Liver (tissue), 7 donors: ENCODE measurements at regions not wholly inside any gene's neighbourhood (a gene's known extent, or its start where the extent isn't known, plus 50 kb on each side); places are given as distances from the start of the nearest gene placed in this dataset.

Source experiments
- DNase-seq: peaks from one replicate; pipeline ENCODE4 v3.0.0-alpha.2; 2017; ENCODE audit warnings: low spot score
- H3K27ac ChIP-seq, 2 donors: one replicate each; pipeline ENCODE4 v1.7.0; 2013; ENCODE audit warnings: inconsistent platforms in 2 of 2, low read length in 2 of 2, control low read depth in 1 of 2, low read depth in 1 of 2, mild to moderate bottlenecking in 1 of 2
- H3K27me3 ChIP-seq, 4 donors: one replicate each; pipeline versions ENCODE4 v1.6.1 to v1.7.0; 2013; ENCODE audit warnings: low read length in 3 of 4, inconsistent platforms in 1 of 4, mild to moderate bottlenecking in 1 of 4, moderate library complexity in 1 of 4; ENCODE audit not compliant: control insufficient read depth in 4 of 4, insufficient read depth in 4 of 4
- H3K36me3 ChIP-seq, 4 donors: one replicate each; pipeline versions ENCODE4 v1.6.1 to v1.7.0; 2013; ENCODE audit warnings: low read length in 3 of 4, mild to moderate bottlenecking in 3 of 4, low read depth in 1 of 4, moderate library complexity in 1 of 4; ENCODE audit not compliant: control insufficient read depth in 4 of 4, insufficient read depth in 3 of 4
- H3K4me1 ChIP-seq, 4 donors: one replicate each; pipeline versions ENCODE4 v1.6.1 to v1.7.0; 2013; ENCODE audit warnings: low read length in 3 of 4, mild to moderate bottlenecking in 3 of 4, moderate library complexity in 1 of 4; ENCODE audit not compliant: control insufficient read depth in 4 of 4, insufficient read depth in 4 of 4
- H3K4me3 ChIP-seq, 3 donors: one replicate each; pipeline versions ENCODE4 v1.6.1 to v1.7.0; 2013; ENCODE audit warnings: low read length in 3 of 3, control low read depth in 1 of 3, low read depth in 1 of 3, mild to moderate bottlenecking in 1 of 3
- H3K9ac ChIP-seq, 2 donors: one replicate each; pipeline ENCODE4 v1.7.0; 2013; ENCODE audit warnings: low read length in 2 of 2, mild to moderate bottlenecking in 2 of 2, moderate library complexity in 2 of 2, control low read depth in 1 of 2, low read depth in 1 of 2
- H3K9me3 ChIP-seq, 4 donors: one replicate each; pipeline versions ENCODE4 v1.6.1 to v1.7.0; 2013; ENCODE audit warnings: low read length in 3 of 4; ENCODE audit not compliant: control insufficient read depth in 4 of 4
- ATF3 ChIP-seq: IDR thresholded peaks from 2 replicates; pipeline ENCODE4 v1.6.1; 2016; ENCODE audit warnings: antibody characterized with exemption
- EGR1 ChIP-seq, 2 donors: IDR thresholded peaks; 2 replicates each; pipeline ENCODE4 v1.6.1; 2016 to 2018; ENCODE audit warnings: antibody characterized with exemption in 2 of 2, low read depth in 2 of 2
- GABPA ChIP-seq, 2 donors: IDR thresholded peaks in 1 of 2; conservative IDR thresholded peaks in 1 of 2; 2 replicates each; pipeline ENCODE4 v1.6.1; 2016; ENCODE audit warnings: antibody characterized with exemption in 2 of 2, mild to moderate bottlenecking in 1 of 2, moderate library complexity in 1 of 2
- HNF4A ChIP-seq, 2 donors: conservative IDR thresholded peaks; 2 replicates each; pipeline ENCODE4 v1.6.1; 2016; ENCODE audit warnings: antibody characterized with exemption in 2 of 2, mild to moderate bottlenecking in 2 of 2
- HNF4G ChIP-seq: IDR thresholded peaks from 2 replicates; pipeline ENCODE4 v1.6.1; 2016; ENCODE audit warnings: antibody characterized with exemption
- JUND ChIP-seq, 2 donors: IDR thresholded peaks; 2 replicates each; pipeline ENCODE4 v1.6.1; 2016; ENCODE audit warnings: antibody characterized with exemption in 2 of 2
- NR2F2 ChIP-seq: IDR thresholded peaks from 2 replicates; pipeline ENCODE4 v1.6.1; 2016; ENCODE audit warnings: antibody characterized with exemption
- RAD21 ChIP-seq, 2 donors: IDR thresholded peaks; 2 replicates each; pipeline ENCODE4 v1.6.1; 2016; ENCODE audit warnings: antibody characterized with exemption in 2 of 2, mild to moderate bottlenecking in 2 of 2
- RXRA ChIP-seq, 2 donors: IDR thresholded peaks; 2 replicates each; pipeline ENCODE4 v1.6.1; 2017 to 2018; ENCODE audit warnings: antibody characterized with exemption in 2 of 2, mild to moderate bottlenecking in 1 of 2
- SP1 ChIP-seq: IDR thresholded peaks from 2 replicates; pipeline ENCODE4 v1.6.1; 2018; ENCODE audit warnings: antibody characterized with exemption, mild to moderate bottlenecking
- TAF1 ChIP-seq: conservative IDR thresholded peaks from 2 replicates; pipeline ENCODE4 v1.6.1; 2016; ENCODE audit warnings: antibody characterized with exemption, mild to moderate bottlenecking
- YY1 ChIP-seq: IDR thresholded peaks from 2 replicates; pipeline ENCODE4 v1.6.1; 2016; ENCODE audit warnings: antibody characterized with exemption, mild to moderate bottlenecking
- ZBTB33 ChIP-seq: IDR thresholded peaks from 2 replicates; pipeline ENCODE4 v1.6.1; 2016; ENCODE audit warnings: antibody characterized with exemption
- WGBS: extraction: QIAGEN DNeasy Blood & Tissue Kit; methylation state at CpG from one replicate; pipeline ENCODE4 v1.1.7; 2013; 5-methylcytosine and 5-hydroxymethylcytosine counted together
- TF ChIP-seq, protein P1 (sequence below): IDR thresholded peaks from 2 replicates; pipeline ENCODE4 v1.6.1; 2016; ENCODE audit warnings: antibody characterized with exemption, mild to moderate bottlenecking
- TF ChIP-seq, protein P2 (sequence below): IDR thresholded peaks from 2 replicates; pipeline ENCODE4 v1.6.1; 2016; ENCODE audit warnings: antibody characterized with exemption
- donor health status: healthy.
- donor health status: healthy.
- donor health status: healthy.
- donor health status: healthy.

- no peak for TF ChIP-seq ATF3
- TF ChIP-seq, protein P1, sequence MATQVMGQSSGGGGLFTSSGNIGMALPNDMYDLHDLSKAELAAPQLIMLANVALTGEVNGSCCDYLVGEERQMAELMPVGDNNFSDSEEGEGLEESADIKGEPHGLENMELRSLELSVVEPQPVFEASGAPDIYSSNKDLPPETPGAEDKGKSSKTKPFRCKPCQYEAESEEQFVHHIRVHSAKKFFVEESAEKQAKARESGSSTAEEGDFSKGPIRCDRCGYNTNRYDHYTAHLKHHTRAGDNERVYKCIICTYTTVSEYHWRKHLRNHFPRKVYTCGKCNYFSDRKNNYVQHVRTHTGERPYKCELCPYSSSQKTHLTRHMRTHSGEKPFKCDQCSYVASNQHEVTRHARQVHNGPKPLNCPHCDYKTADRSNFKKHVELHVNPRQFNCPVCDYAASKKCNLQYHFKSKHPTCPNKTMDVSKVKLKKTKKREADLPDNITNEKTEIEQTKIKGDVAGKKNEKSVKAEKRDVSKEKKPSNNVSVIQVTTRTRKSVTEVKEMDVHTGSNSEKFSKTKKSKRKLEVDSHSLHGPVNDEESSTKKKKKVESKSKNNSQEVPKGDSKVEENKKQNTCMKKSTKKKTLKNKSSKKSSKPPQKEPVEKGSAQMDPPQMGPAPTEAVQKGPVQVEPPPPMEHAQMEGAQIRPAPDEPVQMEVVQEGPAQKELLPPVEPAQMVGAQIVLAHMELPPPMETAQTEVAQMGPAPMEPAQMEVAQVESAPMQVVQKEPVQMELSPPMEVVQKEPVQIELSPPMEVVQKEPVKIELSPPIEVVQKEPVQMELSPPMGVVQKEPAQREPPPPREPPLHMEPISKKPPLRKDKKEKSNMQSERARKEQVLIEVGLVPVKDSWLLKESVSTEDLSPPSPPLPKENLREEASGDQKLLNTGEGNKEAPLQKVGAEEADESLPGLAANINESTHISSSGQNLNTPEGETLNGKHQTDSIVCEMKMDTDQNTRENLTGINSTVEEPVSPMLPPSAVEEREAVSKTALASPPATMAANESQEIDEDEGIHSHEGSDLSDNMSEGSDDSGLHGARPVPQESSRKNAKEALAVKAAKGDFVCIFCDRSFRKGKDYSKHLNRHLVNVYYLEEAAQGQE, result no peak
- no peak for TF ChIP-seq NR2F2
- TF ChIP-seq YY1, result no peak
- Histone ChIP-seq H3K4me1 (no peaks in the 10 kb centered on the region), H3K27ac (no peak overlapping the region), H3K4me3 (no peak overlapping the region), H3K36me3 (no peaks in the 10 kb centered on the region), H3K27me3 (no peaks in the 10 kb centered on the region), H3K9ac (no peak overlapping the region), H3K9me3 (no peaks in the 10 kb centered on the region)
- 91% methylated on average over 15 of the region's 15 CpGs for WGBS
- DNase-seq, result no peak
Measured at GRCh38 chr6:167552258-167552630, 227.4 kb downstream of the TTLL2 start.

DNA sequence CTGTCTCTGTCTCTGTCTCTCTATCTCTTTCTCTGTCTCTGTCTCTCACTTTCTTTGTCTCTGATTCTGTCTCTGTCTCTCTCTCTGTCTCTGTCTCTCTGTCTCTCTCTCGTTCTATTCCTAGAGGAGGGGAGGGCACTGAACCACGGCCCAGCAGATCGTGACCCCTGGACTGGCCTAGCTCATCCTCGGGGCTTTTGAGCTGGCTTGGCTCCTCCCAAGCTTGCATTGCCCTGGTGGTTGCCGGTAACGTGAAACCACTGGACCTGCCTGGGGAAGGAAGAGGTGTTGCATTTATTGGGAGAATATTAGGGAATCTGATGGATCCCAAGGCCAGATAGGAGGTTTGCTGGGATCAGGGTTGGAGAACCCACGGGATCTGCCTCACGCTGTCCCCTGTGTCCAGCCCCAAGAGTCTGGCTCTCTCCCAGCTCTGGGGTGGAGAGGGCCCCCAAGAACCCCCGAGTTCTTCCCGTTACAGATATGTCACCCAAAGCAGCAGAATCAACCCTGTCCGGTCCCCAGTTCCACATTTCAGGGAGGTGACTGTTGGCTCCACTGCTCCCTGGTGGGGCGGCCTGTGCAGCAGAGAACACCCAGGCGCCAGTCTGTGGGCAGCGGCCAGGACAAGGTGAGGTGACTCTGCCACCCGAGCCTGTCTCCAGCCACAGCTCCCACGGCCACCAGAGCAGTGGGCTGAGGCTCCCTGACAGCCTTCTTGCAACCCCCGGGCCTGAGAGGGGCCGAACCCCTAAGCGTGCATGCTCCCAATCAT, 228.3 kb downstream of the TTLL2 start:
- no peaks in the 10 kb centered on the region for H3K9me3 ChIP-seq
- H3K9ac ChIP-seq, result no peak overlapping the region
- H3K4me1 ChIP-seq, result no peaks in the 10 kb centered on the region
- H3K27ac ChIP-seq, result no peak overlapping the region
- DNase-seq, result no peak
- TF ChIP-seq, protein P2, sequence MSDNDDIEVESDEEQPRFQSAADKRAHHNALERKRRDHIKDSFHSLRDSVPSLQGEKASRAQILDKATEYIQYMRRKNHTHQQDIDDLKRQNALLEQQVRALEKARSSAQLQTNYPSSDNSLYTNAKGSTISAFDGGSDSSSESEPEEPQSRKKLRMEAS, result no peak
- TF ChIP-seq JUND (IDR thresholded peaks at IDR 0.05) (no peak), HNF4A (conservative IDR thresholded peaks at IDR 0.05) (peak in 1 of 2 donors; percentile 42), HNF4G (no peak)
- 88% methylated on average over 19 of the region's 19 CpGs for WGBS
- H3K36me3 ChIP-seq, result no peaks in the 10 kb centered on the region
- H3K27me3 ChIP-seq, result no peaks in the 10 kb centered on the region
- no peak overlapping the region for H3K4me3 ChIP-seq

GRCh38 chr6:167553736-167554119, 228.8 kb downstream of the TTLL2 start:
- no peaks in the 10 kb centered on the region for H3K27me3 ChIP-seq
- no peak overlapping the region for H3K4me3 ChIP-seq
- H3K9me3 ChIP-seq, result no peaks in the 10 kb centered on the region
- no peaks in the 10 kb centered on the region for H3K36me3 ChIP-seq
- WGBS, result 97% methylated on average over 9 of the region's 9 CpGs
- DNase-seq, result no peak
- H3K27ac ChIP-seq, result no peak overlapping the region
- no peak overlapping the region for H3K9ac ChIP-seq
- peaks cover 0 to 4% (median 3%) of the 10 kb centered on the region in 4 donors for H3K4me1 ChIP-seq
- TF ChIP-seq GABPA (IDR thresholded peaks at IDR 0.05 in 1 of 2, conservative IDR thresholded peaks at IDR 0.05 in 1 of 2), result no peak
- TF ChIP-seq, protein P1, result no peak
- TF ChIP-seq HNF4G, result no peak
- TF ChIP-seq ZBTB33, result no peak
- TF ChIP-seq NR2F2, result no peak
- TF ChIP-seq ATF3, result no peak
- no peak for TF ChIP-seq TAF1
- no peak for TF ChIP-seq RXRA (IDR thresholded peaks at IDR 0.05)
- no peak for TF ChIP-seq SP1
- TF ChIP-seq, protein P2, result no peak
- TF ChIP-seq RAD21 (IDR thresholded peaks at IDR 0.05), result no peak
- TF ChIP-seq YY1, result no peak
- no peak for TF ChIP-seq JUND (IDR thresholded peaks at IDR 0.05)
- no peak for TF ChIP-seq EGR1 (IDR thresholded peaks at IDR 0.05; ENCODE audit: low read depth in 2 of 2)
